ENCODE measurements at regions not wholly inside any gene's neighbourhood (a gene's known extent, or its start where the extent isn't known, plus 50 kb on each side); places are given as distances from the start of the nearest gene placed in this dataset.

GRCh38 chr14:21894003-21894897 is 220.6 kb upstream of the OR4E1 start:
- no peak for TF ChIP-seq CTCF (IDR thresholded peaks at IDR 0.05)
- H3K27ac ChIP-seq: no peak overlapping the region
- no peaks in the 10 kb centered on the region for H3K4me1 ChIP-seq
- no peak overlapping the region for H2AFZ ChIP-seq
- no peak overlapping the region for H3K9ac ChIP-seq
- no peaks in the 10 kb centered on the region for H3K27me3 ChIP-seq (ENCODE audit: control insufficient read depth, insufficient read depth, low read length)
- no peaks in the 10 kb centered on the region for H3K79me2 ChIP-seq
- no peak overlapping the region for H3K4me2 ChIP-seq (ENCODE audit: low read length)
- H3K9me3 ChIP-seq (ENCODE audit: control insufficient read depth, low read length): no peaks in the 10 kb centered on the region
- H3K36me3 ChIP-seq (ENCODE audit: control insufficient read depth, insufficient read depth, low read length): no peaks in the 10 kb centered on the region
- H3K4me3 ChIP-seq (ENCODE audit: low read depth, low read length): no peak overlapping the region

DNA sequence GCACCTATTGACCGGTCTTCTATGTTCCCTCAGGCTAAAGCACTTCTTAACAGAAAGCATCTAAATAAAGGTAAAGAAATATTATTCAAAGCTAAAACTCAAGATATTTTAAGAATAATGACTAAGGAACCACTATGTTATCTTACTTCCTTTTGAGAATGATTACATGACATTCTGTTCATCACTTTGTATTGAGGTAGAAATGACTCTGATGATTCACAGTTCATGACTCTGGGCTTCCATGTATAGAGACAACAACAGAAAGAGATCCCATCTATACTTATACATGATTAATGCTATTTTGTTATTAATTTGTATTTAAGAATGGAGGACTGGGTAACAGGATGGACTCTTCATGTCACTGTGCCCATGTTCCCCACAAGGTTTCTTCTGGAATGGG is 218.3 kb upstream of the OR4E1 start:
- no peaks in the 10 kb centered on the region for H3K27me3 ChIP-seq (ENCODE audit: control insufficient read depth, insufficient read depth, low read length)
- H3K9me3 ChIP-seq (ENCODE audit: control insufficient read depth, low read length): no peaks in the 10 kb centered on the region
- no peak overlapping the region for H3K4me3 ChIP-seq (ENCODE audit: low read depth, low read length)

DNA sequence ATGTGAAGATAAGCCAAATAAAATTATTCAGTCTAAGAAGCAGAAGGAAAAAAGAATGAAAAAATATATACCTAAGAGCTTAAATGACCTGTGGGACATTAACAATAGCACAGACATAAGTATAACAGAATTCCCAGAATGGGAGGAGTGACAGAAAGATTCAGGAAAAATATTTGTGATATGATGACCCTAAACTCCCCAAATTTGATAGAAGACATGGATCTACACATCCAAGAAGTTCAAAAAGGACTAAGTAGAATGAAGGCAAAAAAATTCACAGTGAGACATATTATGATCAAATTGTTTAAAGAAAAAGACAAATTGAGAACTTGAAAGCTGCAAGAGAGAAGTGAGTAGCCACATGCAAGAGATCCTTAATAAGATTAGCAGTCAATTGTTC is 211.4 kb upstream of the OR4E1 start:
- TF ChIP-seq CTCF (IDR thresholded peaks at IDR 0.05): no peak
- H3K9me3 ChIP-seq (ENCODE audit: control insufficient read depth, low read length): no peaks in the 10 kb centered on the region
- no peaks in the 10 kb centered on the region for H3K79me2 ChIP-seq
- H3K4me1 ChIP-seq: no peaks in the 10 kb centered on the region
- no peaks in the 10 kb centered on the region for H3K36me3 ChIP-seq (ENCODE audit: control insufficient read depth, insufficient read depth, low read length)
- no peak overlapping the region for H2AFZ ChIP-seq
- no peak overlapping the region for H3K4me3 ChIP-seq (ENCODE audit: low read depth, low read length)
- no peak overlapping the region for H3K4me2 ChIP-seq (ENCODE audit: low read length)
- no peaks in the 10 kb centered on the region for H3K27me3 ChIP-seq (ENCODE audit: control insufficient read depth, insufficient read depth, low read length)
- no peak overlapping the region for H3K27ac ChIP-seq
- no peak overlapping the region for H3K9ac ChIP-seq

More for the DNA sequence above, 218.3 kb upstream of the OR4E1 start:
- Histone ChIP-seq H3K9ac (no peak overlapping the region), H3K36me3 (ENCODE audit: control insufficient read depth, insufficient read depth, low read length) (no peaks in the 10 kb centered on the region), H3K4me1 (no peaks in the 10 kb centered on the region), H3K4me2 (ENCODE audit: low read length) (no peak overlapping the region), H2AFZ (no peak overlapping the region), H3K79me2 (no peaks in the 10 kb centered on the region), H3K27ac (no peak overlapping the region)
- no peak for TF ChIP-seq CTCF (IDR thresholded peaks at IDR 0.05)

- Histone ChIP-seq H3K4me3 (ENCODE audit: low read depth, low read length) (no peak overlapping the region), H3K79me2 (no peaks in the 10 kb centered on the region), H3K27ac (no peak overlapping the region), H3K27me3 (ENCODE audit: control insufficient read depth, insufficient read depth, low read length) (no peaks in the 10 kb centered on the region), H3K4me1 (no peaks in the 10 kb centered on the region), H3K4me2 (ENCODE audit: low read length) (no peak overlapping the region), H3K9me3 (ENCODE audit: control insufficient read depth, low read length) (no peaks in the 10 kb centered on the region), H3K9ac (no peak overlapping the region), H3K36me3 (ENCODE audit: control insufficient read depth, insufficient read depth, low read length) (no peaks in the 10 kb centered on the region), H2AFZ (no peak overlapping the region)
- no peak for TF ChIP-seq CTCF (IDR thresholded peaks at IDR 0.05)
Observed at GRCh38 chr14:21882226-21882625, 208.6 kb upstream of the OR4E1 start.

DNA sequence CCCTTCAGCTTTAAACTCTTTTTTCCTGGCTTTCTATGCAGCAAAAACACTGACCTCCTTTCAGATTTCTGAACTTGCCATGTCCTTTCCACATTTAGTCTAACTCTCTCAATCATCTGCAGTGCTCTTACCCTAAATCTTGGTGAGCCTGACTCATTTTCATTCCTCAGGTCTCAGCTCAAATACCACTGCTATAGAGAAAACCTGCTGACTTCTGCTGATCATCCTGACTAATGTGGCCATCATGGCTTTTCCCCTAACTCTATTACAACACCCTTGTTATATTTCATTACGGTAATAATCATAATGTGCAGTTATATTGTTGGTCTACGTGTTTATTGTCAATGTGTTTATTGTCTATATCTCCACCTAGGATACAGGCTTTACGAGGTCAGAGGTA is 207.3 kb upstream of the OR4E1 start:
- Histone ChIP-seq H3K27me3 (ENCODE audit: control insufficient read depth, insufficient read depth, low read length) (no peaks in the 10 kb centered on the region), H3K79me2 (no peaks in the 10 kb centered on the region), H3K36me3 (ENCODE audit: control insufficient read depth, insufficient read depth, low read length) (no peaks in the 10 kb centered on the region), H3K9ac (no peak overlapping the region), H3K4me2 (ENCODE audit: low read length) (no peak overlapping the region), H3K27ac (no peak overlapping the region), H3K4me3 (ENCODE audit: low read depth, low read length) (no peak overlapping the region), H2AFZ (no peak overlapping the region), H3K4me1 (no peaks in the 10 kb centered on the region), H3K9me3 (ENCODE audit: control insufficient read depth, low read length) (no peaks in the 10 kb centered on the region)
- no peak for TF ChIP-seq CTCF (IDR thresholded peaks at IDR 0.05)
